HEK293T (cell line): ENCODE measurements at regions not wholly inside any gene's neighbourhood (a gene's known extent, or its start where the extent isn't known, plus 50 kb on each side); places are given as distances from the start of the nearest gene placed in this dataset.
"Not testable (repeated sequence)": the region's sequence is repeated elsewhere in the genome, so short reads cannot be mapped to it uniquely, and the experiment has no call there.

Source experiments
- CTCF ChIA-PET: fragments of 350-600 bp; formaldehyde crosslinking; extraction: SDS; loops from one replicate; lab custom pipeline; 2021; ENCODE audit warnings: antibody characterized with exemption, inconsistent platforms; lab: Yijun Ruan, JAX
- POLR2A ChIA-PET: fragments of 350-600 bp; formaldehyde crosslinking; extraction: SDS; loops from one replicate; lab custom pipeline; 2020; ENCODE audit warnings: antibody characterized with exemption, inconsistent platforms; lab: Yijun Ruan, JAX
- DNase-seq: peaks from one replicate; pipeline ENCODE4 v3.0.0; 2012; ENCODE audit warnings: mixed read lengths; ENCODE audit errors: extremely low spot score
- ARNT ChIP-seq: fragments of 450-650 bp; IDR thresholded peaks from 2 replicates; pipeline ENCODE4 v1.6.1; 2017; ENCODE audit warnings: mild to moderate bottlenecking
- BHLHE40 ChIP-seq: fragments of 450-650 bp; IDR thresholded peaks from 2 replicates; pipeline ENCODE4 v1.6.1; 2016; ENCODE audit warnings: mild to moderate bottlenecking, moderate library complexity, borderline replicate concordance
- CTBP1 ChIP-seq: fragments of 450-650 bp; IDR thresholded peaks from 2 replicates; pipeline ENCODE4 v1.6.1; 2016; ENCODE audit warnings: borderline replicate concordance
- ELF4 ChIP-seq: fragments of 450-650 bp; IDR thresholded peaks from 2 replicates; pipeline ENCODE4 v1.6.1; 2017; ENCODE audit warnings: antibody characterized with exemption
- FOXA1 ChIP-seq: fragments of 450-650 bp; IDR thresholded peaks from 2 replicates; pipeline ENCODE4 v1.6.1; 2016; ENCODE audit warnings: mild to moderate bottlenecking
- FOXK2 ChIP-seq: fragments of 450-650 bp; IDR thresholded peaks from 2 replicates; pipeline ENCODE4 v1.6.1; 2016; ENCODE audit warnings: mild to moderate bottlenecking
- FOXM1 ChIP-seq: fragments of 450-650 bp; IDR thresholded peaks from 2 replicates; pipeline ENCODE4 v1.6.1; 2017; ENCODE audit warnings: mild to moderate bottlenecking, borderline replicate concordance
- HDGF ChIP-seq: fragments of 450-650 bp; IDR thresholded peaks from 2 replicates; pipeline ENCODE4 v1.6.1; 2017; ENCODE audit warnings: antibody characterized with exemption, borderline replicate concordance
- L3MBTL2 ChIP-seq: fragments of 450-650 bp; conservative IDR thresholded peaks from 2 replicates; pipeline ENCODE4 v1.6.1; 2016; ENCODE audit warnings: mild to moderate bottlenecking
- LEF1 ChIP-seq: fragments of 450-650 bp; IDR thresholded peaks from 2 replicates; pipeline ENCODE4 v1.6.1; 2017; ENCODE audit warnings: mild to moderate bottlenecking, borderline replicate concordance
- NFRKB ChIP-seq: fragments of 450-650 bp; IDR thresholded peaks from 2 replicates; pipeline ENCODE4 v1.6.1; 2016; ENCODE audit warnings: mild to moderate bottlenecking, moderate library complexity
- SP1 ChIP-seq: fragments of 450-650 bp; IDR thresholded peaks from 2 replicates; pipeline ENCODE4 v1.6.1; 2017
- SUZ12 ChIP-seq: fragments of 450-650 bp; IDR thresholded peaks from 2 replicates; pipeline ENCODE4 v1.6.1; 2016; ENCODE audit warnings: mild to moderate bottlenecking
- TARDBP ChIP-seq: fragments of 450-650 bp; IDR thresholded peaks from 2 replicates; pipeline ENCODE4 v1.6.1; 2016
- ZNF384 ChIP-seq: fragments of 450-650 bp; IDR thresholded peaks from 2 replicates; pipeline ENCODE4 v1.6.1; 2016
- TF ChIP-seq, protein P1 (sequence below): fragments of 450-650 bp; IDR thresholded peaks from 2 replicates; pipeline ENCODE4 v1.6.1; 2016

DNA sequence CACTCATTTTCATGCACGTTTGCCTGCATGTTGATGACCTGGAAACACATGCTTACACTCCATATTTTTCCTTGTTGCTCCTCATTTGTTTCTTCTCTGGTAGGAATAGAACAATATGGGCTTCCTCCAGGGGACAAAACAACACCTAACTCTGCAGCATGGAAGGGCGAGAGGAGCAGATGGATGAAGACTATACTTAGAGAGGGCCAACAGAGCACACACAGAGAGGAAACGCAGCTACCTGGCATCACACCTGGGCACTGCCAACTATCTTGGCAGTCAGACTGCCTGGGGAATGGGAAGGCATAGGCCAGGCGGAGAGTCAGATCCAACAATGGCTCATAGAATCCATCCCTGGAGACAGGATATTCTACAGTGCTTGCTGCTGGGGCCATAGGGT lies 290.9 kb downstream of the CD83 start:
- TF ChIP-seq SP1 = no peak
- TF ChIP-seq ELF4 = no peak
- no peak for TF ChIP-seq FOXK2
- TF ChIP-seq FOXM1 = no peak
- CTCF ChIA-PET = no interaction called here
- POLR2A ChIA-PET = no interaction called here
- no peak for DNase-seq

GRCh38 chr6:14412026-14412425 lies 294.5 kb downstream of the CD83 start:
- CTCF ChIA-PET = no interaction called here

DNA sequence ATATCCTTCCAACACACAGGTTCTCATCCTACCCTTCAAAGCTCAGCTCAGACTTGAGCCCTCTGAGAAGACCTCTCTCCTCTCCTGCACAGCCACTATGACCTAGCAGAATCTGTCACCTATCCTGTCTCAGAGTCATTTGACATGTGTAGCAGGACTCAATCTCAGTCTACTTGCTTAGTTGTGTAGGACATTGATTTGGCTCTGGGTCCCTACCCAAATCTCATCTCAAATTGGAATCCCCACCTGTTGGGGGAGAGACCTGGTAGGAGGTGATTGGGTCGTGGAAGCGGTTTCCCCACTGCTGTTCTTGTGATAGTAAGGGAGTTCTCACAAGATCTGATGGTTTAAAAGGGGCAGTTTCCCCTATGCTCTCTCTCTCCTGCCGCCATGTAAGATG lies 297.9 kb downstream of the CD83 start:
- CTCF ChIA-PET = no interaction called here
- DNase-seq = no peak
- TF ChIP-seq HDGF = no peak
- TF ChIP-seq L3MBTL2 = no peak
- TF ChIP-seq FOXK2 = no peak
- POLR2A ChIA-PET = no interaction called here

More at GRCh38 chr6:14412026-14412425, 294.5 kb downstream of the CD83 start:
- POLR2A ChIA-PET = no interaction called here
- DNase-seq = no peak
- TF ChIP-seq FOXM1 = no peak
- TF ChIP-seq SP1 = no peak
- no peak for TF ChIP-seq SUZ12
- TF ChIP-seq CTBP1 = no peak
- no peak for TF ChIP-seq HDGF
- TF ChIP-seq ELF4 = no peak
- TF ChIP-seq TARDBP = no peak
- no peak for TF ChIP-seq FOXA1
- TF ChIP-seq ARNT = no peak
- TF ChIP-seq ZNF384 = no peak
- no peak for TF ChIP-seq LEF1
- TF ChIP-seq, protein P1, sequence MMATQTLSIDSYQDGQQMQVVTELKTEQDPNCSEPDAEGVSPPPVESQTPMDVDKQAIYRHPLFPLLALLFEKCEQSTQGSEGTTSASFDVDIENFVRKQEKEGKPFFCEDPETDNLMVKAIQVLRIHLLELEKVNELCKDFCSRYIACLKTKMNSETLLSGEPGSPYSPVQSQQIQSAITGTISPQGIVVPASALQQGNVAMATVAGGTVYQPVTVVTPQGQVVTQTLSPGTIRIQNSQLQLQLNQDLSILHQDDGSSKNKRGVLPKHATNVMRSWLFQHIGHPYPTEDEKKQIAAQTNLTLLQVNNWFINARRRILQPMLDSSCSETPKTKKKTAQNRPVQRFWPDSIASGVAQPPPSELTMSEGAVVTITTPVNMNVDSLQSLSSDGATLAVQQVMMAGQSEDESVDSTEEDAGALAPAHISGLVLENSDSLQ = no peak
- TF ChIP-seq NFRKB = no peak
- no peak for TF ChIP-seq FOXK2
- TF ChIP-seq L3MBTL2 = no peak
- no peak for TF ChIP-seq BHLHE40

DNA sequence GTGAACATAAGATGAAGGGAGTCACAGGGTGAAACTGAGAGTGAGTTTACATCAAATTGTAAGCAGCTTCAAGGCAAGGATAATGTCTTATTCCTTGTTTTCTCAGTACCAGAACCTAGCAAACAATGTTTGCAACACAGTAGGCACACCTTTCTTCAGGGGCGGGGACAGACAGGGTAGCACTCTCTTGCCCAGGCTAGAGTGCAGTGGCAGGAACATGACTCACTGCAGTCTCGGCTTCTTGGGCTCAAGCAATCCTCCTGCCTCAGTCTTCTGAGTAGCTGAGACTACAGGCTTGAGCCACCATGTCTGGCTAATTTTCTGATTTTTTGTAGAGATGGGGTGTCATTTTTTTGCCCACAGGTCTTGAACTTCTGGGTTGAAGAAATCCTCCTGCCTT lies 299.8 kb downstream of the CD83 start:
- CTCF ChIA-PET = no interaction called here
- TF ChIP-seq SUZ12 = no peak
- no peak for TF ChIP-seq FOXM1
- no peak for TF ChIP-seq SP1
- no peak for TF ChIP-seq ARNT
- no peak for TF ChIP-seq NFRKB
- TF ChIP-seq, protein P1 = no peak
- no peak for TF ChIP-seq ELF4
- no peak for TF ChIP-seq FOXK2
- no peak for TF ChIP-seq FOXA1
- TF ChIP-seq ZNF384 = no peak
- no peak for TF ChIP-seq BHLHE40
- TF ChIP-seq CTBP1 = no peak
- no peak for TF ChIP-seq HDGF
- no peak for TF ChIP-seq L3MBTL2
- DNase-seq = no peak
- POLR2A ChIA-PET = no interaction called here

- CTCF ChIA-PET, DNase-seq, POLR2A ChIA-PET: not testable (repeated sequence)
Measured at GRCh38 chr6:14419224-14419623, 301.7 kb downstream of the CD83 start.

GRCh38 chr6:14422061-14422460 lies 304.5 kb downstream of the CD83 start:
- ChIA-PET POLR2A (no interaction called here), CTCF (no interaction called here)
- DNase-seq = no peak

GRCh38 chr6:14422917-14423316 lies 305.3 kb downstream of the CD83 start:
- POLR2A ChIA-PET = no interaction called here

More at GRCh38 chr6:14422061-14422460, 304.5 kb downstream of the CD83 start:
- TF ChIP-seq NFRKB (no peak), ZNF384 (no peak)

More at GRCh38 chr6:14422917-14423316, 305.3 kb downstream of the CD83 start:
- no peak for DNase-seq
- CTCF ChIA-PET = no interaction called here
- no peak for TF ChIP-seq ARNT
- TF ChIP-seq, protein P1 = no peak
- no peak for TF ChIP-seq SP1
- TF ChIP-seq FOXA1 = no peak
- TF ChIP-seq ZNF384 = no peak
- no peak for TF ChIP-seq TARDBP
- no peak for TF ChIP-seq BHLHE40
- TF ChIP-seq SUZ12 = no peak
- TF ChIP-seq FOXK2 = no peak
- no peak for TF ChIP-seq ELF4
- TF ChIP-seq L3MBTL2 = no peak
- TF ChIP-seq HDGF = no peak
- no peak for TF ChIP-seq FOXM1
- TF ChIP-seq NFRKB = no peak
- TF ChIP-seq LEF1 = no peak
- TF ChIP-seq CTBP1 = no peak
